Pancreas (tissue), 10 donors: ENCODE measurements at regions not wholly inside any gene's neighbourhood (a gene's known extent, or its start where the extent isn't known, plus 50 kb on each side); places are given as distances from the start of the nearest gene placed in this dataset.

ENCODE experiments used
- ATAC-seq, 4 donors: fragments of 200-7000 bp; cut with Tn5 transposase; one replicate each; pipeline versions ENCODE4 v1.8.0 to v1.9.1; 2020; ENCODE audit warnings: mild to moderate bottlenecking in 4 of 4, moderate library complexity in 4 of 4
- DNase-seq, 6 donors: peaks; one replicate each; pipeline ENCODE4 v3.0.0-alpha.2; 2020
- FAIRE-seq: peaks from 2 replicates; lab custom pipeline; 2012; peaks lifted over from hg19 to GRCh38; lab: Jason Lieb, UNC
- H3K27ac ChIP-seq, 4 donors: fragments of 200-600 bp; sonication (generic); 1 replicate in 3 of 4; 2 replicates in 1 of 4; pipeline versions ENCODE4 v1.5.0 to v1.8.0; 2020
- H3K27me3 ChIP-seq, 4 donors: fragments of 200-600 bp; one replicate each; pipeline ENCODE4 v1.8.0; 2021
- H3K36me3 ChIP-seq, 3 donors: fragments of 200-600 bp; sonication (generic) in 1 of 3; one replicate each; pipeline versions ENCODE4 v1.5.0 to v1.8.0; 2020 to 2021
- H3K4me1 ChIP-seq, 3 donors: fragments of 200-600 bp; one replicate each; pipeline ENCODE4 v1.8.0; 2021
- H3K4me3 ChIP-seq, 4 donors: fragments of 200-600 bp; sonication (generic) in 2 of 4; one replicate each; pipeline versions ENCODE4 v1.5.0 to v1.8.0; 2020 to 2021
- H3K9me3 ChIP-seq, 4 donors: fragments of 200-600 bp; one replicate each; pipeline ENCODE4 v1.8.0; 2021
- WGBS, 2 donors: extraction: QIAGEN DNeasy Blood & Tissue Kit; methylation state at CpG; one replicate each; pipeline ENCODE4 v1.1.7; 2013; 5-methylcytosine and 5-hydroxymethylcytosine counted together
- intact Hi-C, 3 donors: fragments of 100-400 bp; cut with DNase I; formaldehyde crosslinking; loops; one replicate each; pipeline versions ENCODE4 v1.11.1 to v1.14.2; 2022
- TF ChIP-seq, protein P1 (sequence below), 4 donors: fragments of 200-600 bp; sonication (generic) in 3 of 4; IDR thresholded peaks; one replicate each; pipeline versions ENCODE4 v1.5.0 to v1.8.0; 2021; ENCODE audit warnings: antibody characterized with exemption in 4 of 4
- donor health status: healthy with polysubstance abuse.
- donor health status: DM: no; HTN: no; CAD: no; lungs with moderate emphysema.
- donor health status: DM: no; HTN: no; CAD: no.
- donor health status: control.
- donor health status: control.
- donor health status: Bipolar disorder and iron deficiency.
- donor health status: DM: yes; HTN: yes; CAD: no.
- donor health status: DM: no; HTN: no; CAD: no.
- donor health status: DM: no; HTN: no; CAD: no.
- donor health status: DM: yes; HTN: yes; CAD: no.

DNA sequence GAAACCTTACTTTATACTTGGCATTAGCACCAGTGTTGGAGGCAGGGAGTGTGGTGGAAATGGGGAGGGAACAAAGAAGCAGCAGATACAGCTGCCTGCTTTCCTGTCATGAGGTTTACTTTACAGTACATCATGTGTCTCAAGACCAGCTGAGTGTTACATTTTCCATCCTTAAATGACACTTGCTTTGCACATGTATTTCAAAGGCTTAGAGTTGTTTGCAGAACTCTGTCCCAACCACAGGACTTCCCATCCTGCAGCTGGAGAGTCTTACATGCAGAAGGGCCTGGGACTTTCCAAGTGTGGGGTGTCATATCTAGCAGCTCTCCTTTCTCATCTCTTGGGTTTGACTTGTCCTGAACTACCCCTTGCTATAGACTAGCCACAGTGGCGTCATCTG, 395.9 kb downstream of the DHX35 start:
- TF ChIP-seq, protein P1, sequence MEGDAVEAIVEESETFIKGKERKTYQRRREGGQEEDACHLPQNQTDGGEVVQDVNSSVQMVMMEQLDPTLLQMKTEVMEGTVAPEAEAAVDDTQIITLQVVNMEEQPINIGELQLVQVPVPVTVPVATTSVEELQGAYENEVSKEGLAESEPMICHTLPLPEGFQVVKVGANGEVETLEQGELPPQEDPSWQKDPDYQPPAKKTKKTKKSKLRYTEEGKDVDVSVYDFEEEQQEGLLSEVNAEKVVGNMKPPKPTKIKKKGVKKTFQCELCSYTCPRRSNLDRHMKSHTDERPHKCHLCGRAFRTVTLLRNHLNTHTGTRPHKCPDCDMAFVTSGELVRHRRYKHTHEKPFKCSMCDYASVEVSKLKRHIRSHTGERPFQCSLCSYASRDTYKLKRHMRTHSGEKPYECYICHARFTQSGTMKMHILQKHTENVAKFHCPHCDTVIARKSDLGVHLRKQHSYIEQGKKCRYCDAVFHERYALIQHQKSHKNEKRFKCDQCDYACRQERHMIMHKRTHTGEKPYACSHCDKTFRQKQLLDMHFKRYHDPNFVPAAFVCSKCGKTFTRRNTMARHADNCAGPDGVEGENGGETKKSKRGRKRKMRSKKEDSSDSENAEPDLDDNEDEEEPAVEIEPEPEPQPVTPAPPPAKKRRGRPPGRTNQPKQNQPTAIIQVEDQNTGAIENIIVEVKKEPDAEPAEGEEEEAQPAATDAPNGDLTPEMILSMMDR (IDR thresholded peaks at IDR 0.05), result no peak
- H3K4me3 ChIP-seq, result no peak overlapping the region
- DNase-seq, result peak in 1 of 6 donors; percentile 20
- no peak overlapping the region for H3K27ac ChIP-seq
- no peaks in the 10 kb centered on the region for H3K9me3 ChIP-seq
- no peak for FAIRE-seq
- intact Hi-C loops, result no loop called here
- 75 to 78% methylated on average over 1 of the region's 1 CpG for WGBS, 2 donors
- H3K27me3 ChIP-seq, result no peaks in the 10 kb centered on the region
- peak in 2 of 4 donors; percentile 55 to 72 for ATAC-seq
- no peaks in the 10 kb centered on the region for H3K36me3 ChIP-seq
- H3K4me1 ChIP-seq, result no peaks in the 10 kb centered on the region

DNA sequence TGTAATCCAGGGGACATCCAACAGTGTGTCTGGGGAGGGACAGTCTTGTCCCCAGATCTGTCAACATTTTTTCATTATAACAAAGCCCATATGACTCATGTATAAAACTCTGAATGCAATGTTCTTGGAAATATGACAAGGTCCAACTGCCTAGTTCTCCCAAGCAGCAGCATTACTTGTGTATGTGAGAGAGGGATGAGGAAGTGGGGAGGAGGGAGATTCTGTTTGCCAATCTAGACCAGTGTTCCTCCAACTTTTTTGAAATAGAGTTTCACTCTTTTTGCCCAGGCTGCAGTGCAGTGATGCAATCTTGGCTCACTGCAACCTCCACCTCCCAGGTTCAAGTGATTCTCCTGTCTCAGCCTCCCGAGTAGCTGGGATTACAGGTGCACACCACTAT, 394.8 kb downstream of the DHX35 start:
- intact Hi-C loops, result no loop called here
- no peaks in the 10 kb centered on the region for H3K9me3 ChIP-seq
- WGBS, 2 donors, result 60 to 67% methylated on average over 1 of the region's 1 CpG
- no peak for DNase-seq
- ATAC-seq, result peak in 2 of 4 donors; percentile 25 to 64
- no peaks in the 10 kb centered on the region for H3K27me3 ChIP-seq
- no peaks in the 10 kb centered on the region for H3K36me3 ChIP-seq
- H3K27ac ChIP-seq, result no peak overlapping the region
- no peak overlapping the region for H3K4me3 ChIP-seq
- no peak for FAIRE-seq
- H3K4me1 ChIP-seq, result no peaks in the 10 kb centered on the region
- TF ChIP-seq, protein P1 (IDR thresholded peaks at IDR 0.05), result no peak

DNA sequence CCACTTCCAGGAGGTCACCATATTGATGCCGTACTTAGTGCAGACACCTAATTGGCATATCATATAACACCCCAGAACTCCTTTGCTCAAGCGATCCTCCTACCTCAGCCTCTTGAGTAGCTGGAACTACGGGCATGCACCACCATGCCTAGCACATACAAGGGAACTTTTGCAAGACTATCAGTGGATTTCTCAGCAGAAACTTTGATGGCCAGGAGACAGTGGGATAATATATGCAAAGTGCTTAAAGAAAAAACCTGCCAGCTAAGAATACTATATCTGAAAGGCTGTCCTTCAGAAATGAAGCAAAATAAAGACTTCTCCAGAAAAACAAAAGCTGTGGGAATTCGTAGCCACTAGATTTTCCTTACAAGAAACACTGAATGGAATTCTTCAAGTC, 387.1 kb downstream of the DHX35 start:
- 62 to 69% methylated on average over 4 of the region's 4 CpGs for WGBS, 2 donors
- Histone ChIP-seq H3K9me3 (no peaks in the 10 kb centered on the region), H3K27me3 (peaks cover 0 to 3% (median 0%) of the 10 kb centered on the region in 4 donors), H3K27ac (no peak overlapping the region), H3K4me3 (no peak overlapping the region), H3K4me1 (no peaks in the 10 kb centered on the region), H3K36me3 (no peaks in the 10 kb centered on the region)
- FAIRE-seq, result no peak
- TF ChIP-seq, protein P1 (IDR thresholded peaks at IDR 0.05), result no peak
- DNase-seq, result no peak
- no peak for ATAC-seq
- intact Hi-C loops, result no loop called here

DNA sequence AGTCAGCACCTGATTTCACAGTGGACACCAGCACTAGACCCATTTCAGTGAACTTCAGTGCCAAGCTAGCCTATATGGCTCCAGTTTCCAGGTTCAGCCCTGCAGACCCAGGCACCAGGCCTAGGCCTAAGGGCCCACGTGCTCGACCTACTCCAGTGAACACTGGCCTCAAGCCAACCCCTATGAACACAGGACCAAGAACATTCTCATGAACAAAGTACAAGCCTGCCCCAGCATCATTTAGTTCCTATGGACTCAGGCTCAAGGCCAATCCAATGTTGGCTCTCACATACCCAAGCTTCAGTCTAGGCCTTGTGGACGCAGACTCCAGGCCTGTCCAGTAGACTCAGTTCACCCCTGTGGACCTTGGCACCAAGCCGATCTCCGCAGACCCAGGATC, 385.5 kb downstream of the DHX35 start:
- Histone ChIP-seq H3K27ac (no peak overlapping the region), H3K36me3 (no peaks in the 10 kb centered on the region), H3K4me3 (no peak overlapping the region), H3K27me3 (peaks cover 0 to 3% (median 0%) of the 10 kb centered on the region in 4 donors), H3K4me1 (no peaks in the 10 kb centered on the region), H3K9me3 (no peaks in the 10 kb centered on the region)
- 71 to 81% methylated on average over 5 of the region's 5 CpGs for WGBS, 2 donors
- intact Hi-C loops, result no loop called here
- DNase-seq (no peak), FAIRE-seq (no peak), ATAC-seq (no peak)
- TF ChIP-seq, protein P1 (IDR thresholded peaks at IDR 0.05), result no peak

DNA sequence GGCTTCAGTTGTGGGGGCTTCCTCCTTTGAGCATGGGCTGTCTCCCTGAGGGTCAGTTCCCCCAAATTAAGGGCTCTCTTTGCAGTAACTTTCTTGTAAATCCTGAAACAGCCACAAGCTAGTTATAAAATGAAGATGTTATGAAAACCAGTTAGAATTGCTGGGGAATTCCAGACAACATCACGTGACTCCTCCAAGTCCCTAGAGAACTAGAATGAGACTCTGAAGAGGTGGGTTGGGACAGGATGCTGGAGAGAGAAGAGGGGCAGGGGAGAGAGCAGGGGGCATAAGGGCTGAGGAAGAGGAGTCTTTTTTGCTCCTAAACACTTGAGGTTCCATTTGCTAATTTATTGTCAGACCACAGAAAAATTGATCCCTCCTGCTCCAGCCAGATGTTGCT, 380.3 kb downstream of the DHX35 start:
- TF ChIP-seq, protein P1 (IDR thresholded peaks at IDR 0.05), result no peak
- Histone ChIP-seq H3K27me3 (peaks cover 0 to 3% (median 0%) of the 10 kb centered on the region in 4 donors), H3K36me3 (no peaks in the 10 kb centered on the region), H3K4me1 (no peaks in the 10 kb centered on the region), H3K27ac (no peak overlapping the region), H3K4me3 (no peak overlapping the region), H3K9me3 (no peaks in the 10 kb centered on the region)
- intact Hi-C loops, result no loop called here
- 61 to 64% methylated on average over 1 of the region's 1 CpG for WGBS, 2 donors
- ATAC-seq, result no peak
- DNase-seq, result no peak
- no peak for FAIRE-seq
